ENCODE measurements at regions not wholly inside any gene's neighbourhood (a gene's known extent, or its start where the extent isn't known, plus 50 kb on each side); places are given as distances from the start of the nearest gene placed in this dataset.

- no peak for DNase-seq
Measured at GRCh38 chr2:6759689-6760088, 106.0 kb downstream of the CMPK2 start.

GRCh38 chr2:6760132-6760531, 105.6 kb downstream of the CMPK2 start:
- no peak for DNase-seq

- no peak for DNase-seq
Measured at GRCh38 chr2:6764968-6765723, 100.6 kb downstream of the CMPK2 start.

GRCh38 chr2:6769346-6769745, 96.4 kb downstream of the CMPK2 start:
- no peak for DNase-seq

- DNase-seq: no peak
Measured at GRCh38 chr2:6770006-6770405, 95.7 kb downstream of the CMPK2 start.

- DNase-seq: peak; percentile 93
Measured at GRCh38 chr2:6771634-6772611, 93.8 kb downstream of the CMPK2 start.

GRCh38 chr2:6773007-6773693, 92.6 kb downstream of the CMPK2 start:
- DNase-seq: peak; percentile 94

- DNase-seq: no peak
Measured at GRCh38 chr2:6773694-6774044, 92.0 kb downstream of the CMPK2 start.

GRCh38 chr2:6776125-6776524, 89.6 kb downstream of the CMPK2 start:
- no peak for DNase-seq

- no peak for DNase-seq
Measured at GRCh38 chr2:6777626-6778025, 88.1 kb downstream of the CMPK2 start.

GRCh38 chr2:6780765-6781274, 84.9 kb downstream of the CMPK2 start:
- DNase-seq: peak; percentile 75

- DNase-seq: no peak
Measured at GRCh38 chr2:6782517-6783237, 83.0 kb downstream of the CMPK2 start.

- DNase-seq: no peak
Measured at GRCh38 chr2:6783238-6783614, 82.5 kb downstream of the CMPK2 start.

GRCh38 chr2:6784291-6784690, 81.4 kb downstream of the CMPK2 start:
- peak; percentile 22 for DNase-seq

- DNase-seq: no peak
Measured at GRCh38 chr2:6785493-6785892, 80.2 kb downstream of the CMPK2 start.

GRCh38 chr2:6787376-6787775, 78.3 kb downstream of the CMPK2 start:
- no peak for DNase-seq

GRCh38 chr2:6788614-6789013, 77.1 kb downstream of the CMPK2 start:
- DNase-seq: no peak

- peak; percentile 24 for DNase-seq
Measured at GRCh38 chr2:6789559-6790138, 76.1 kb downstream of the CMPK2 start.

- DNase-seq: no peak
Measured at GRCh38 chr2:6791682-6792081, 74.0 kb downstream of the CMPK2 start.

GRCh38 chr2:6792883-6793282, 72.8 kb downstream of the CMPK2 start:
- DNase-seq: no peak

GRCh38 chr2:6793371-6793770, 72.3 kb downstream of the CMPK2 start:
- DNase-seq: no peak

- no peak for DNase-seq
Measured at GRCh38 chr2:6793913-6794312, 71.8 kb downstream of the CMPK2 start.
